ENCODE measurements at regions not wholly inside any gene's neighbourhood (a gene's known extent, or its start where the extent isn't known, plus 50 kb on each side); places are given as distances from the start of the nearest gene placed in this dataset.

DNA sequence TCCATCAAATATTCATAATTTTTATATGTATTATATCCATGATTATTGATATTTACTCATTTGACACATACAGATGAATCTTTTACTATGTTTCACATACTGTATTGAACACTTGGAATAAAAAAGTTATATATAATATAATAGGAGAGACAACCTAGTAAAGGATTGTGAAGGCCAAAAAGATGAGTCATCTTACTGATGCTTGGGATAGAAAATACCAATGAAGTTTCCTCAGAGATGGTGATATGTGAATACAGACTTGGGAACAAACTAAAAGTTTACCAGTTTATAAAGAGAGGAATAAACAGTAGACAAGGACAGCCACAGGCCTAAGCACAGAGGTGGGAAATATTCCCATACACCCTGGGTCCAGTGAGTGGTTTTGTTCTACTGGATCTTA is 743.9 kb upstream of the FLRT2 start:
- no peak for DNase-seq

DNA sequence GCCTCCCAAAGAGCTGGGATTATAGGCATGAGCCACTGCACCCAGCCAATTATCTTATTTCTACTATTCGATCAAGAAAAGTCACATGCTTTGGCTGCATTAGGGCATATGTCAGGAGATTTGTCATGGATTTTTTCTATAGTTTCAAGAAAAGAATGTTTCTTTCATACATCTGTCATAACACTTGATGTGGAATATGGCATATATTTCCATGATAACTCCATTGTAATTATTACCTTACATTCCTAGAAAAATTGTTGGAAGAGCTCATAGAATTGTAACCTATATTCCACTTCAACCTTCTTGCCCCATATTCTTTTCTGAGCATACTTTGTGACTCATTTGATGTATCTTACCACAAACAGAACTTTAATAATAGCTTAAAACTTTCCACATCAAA is 740.9 kb upstream of the FLRT2 start:
- no peak for DNase-seq

DNA sequence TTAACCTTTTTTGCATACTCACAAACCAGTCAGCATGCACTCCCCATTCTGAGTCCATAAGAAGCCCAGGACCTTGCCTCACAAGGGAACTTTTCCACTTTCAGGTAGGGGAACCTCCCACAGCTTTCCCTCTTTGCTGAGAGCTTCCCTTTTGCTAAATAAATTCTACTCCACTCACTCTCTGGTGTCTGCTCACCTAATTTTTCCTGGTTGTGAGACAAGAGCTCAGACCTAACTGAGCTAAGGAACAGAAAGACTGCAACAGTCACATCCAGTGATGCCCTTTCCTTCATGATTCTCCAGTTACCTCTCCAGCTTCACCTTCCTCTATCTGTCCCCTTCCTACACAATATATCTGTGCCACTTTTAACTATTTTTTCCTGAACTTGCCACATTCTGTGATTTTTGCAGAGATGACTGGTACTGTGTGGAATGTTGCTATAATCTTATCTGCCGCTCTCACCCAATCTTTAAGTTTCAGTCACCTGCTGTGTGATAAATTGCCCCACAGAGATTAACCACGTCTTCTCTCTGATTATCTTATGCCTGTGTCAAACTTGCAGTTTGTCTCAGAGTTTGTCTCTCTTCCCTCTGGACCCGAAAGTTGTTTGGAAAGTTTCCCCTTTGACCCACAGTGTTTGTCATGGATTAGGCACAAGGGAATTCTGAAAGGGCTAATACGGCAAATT is 737.1 kb upstream of the FLRT2 start:
- DNase-seq, result no peak

DNA sequence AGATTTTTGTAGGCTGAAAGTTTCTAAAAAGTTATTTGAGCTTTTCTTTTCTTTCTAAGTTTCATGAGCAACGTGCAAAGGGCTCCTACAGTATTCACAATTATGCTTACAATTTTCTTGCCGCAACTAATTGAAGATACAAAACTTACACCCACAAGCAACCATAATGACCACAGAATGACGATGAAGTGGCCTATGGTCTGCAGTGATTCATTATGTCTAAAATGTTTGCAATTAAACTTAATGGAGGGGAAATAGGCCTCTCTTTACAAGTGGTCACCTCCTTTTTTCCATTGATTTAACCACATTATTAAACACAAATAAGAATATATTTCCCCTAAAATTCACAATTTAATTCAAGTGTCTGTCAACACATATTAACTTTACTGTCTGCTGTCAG is 732.6 kb upstream of the FLRT2 start:
- DNase-seq, result no peak

DNA sequence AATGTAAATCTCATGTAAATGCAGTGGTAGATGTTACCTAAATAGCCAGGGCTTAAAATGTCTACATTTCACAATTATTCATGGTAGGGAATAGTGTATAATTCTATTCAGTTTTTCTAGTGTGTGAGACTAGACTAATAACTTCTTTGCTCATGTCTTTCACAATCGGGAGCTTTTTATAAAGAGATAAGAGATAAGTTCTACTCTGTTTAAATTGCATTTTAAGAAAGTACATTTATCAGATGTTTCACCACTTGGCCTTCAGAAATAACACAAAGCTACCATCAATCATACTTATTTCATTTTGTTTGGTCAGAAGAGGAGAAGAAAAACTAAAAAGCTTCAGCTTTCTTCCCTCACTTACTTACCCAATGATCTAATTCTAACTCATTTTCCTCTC is 725.5 kb upstream of the FLRT2 start:
- DNase-seq, result no peak

DNA sequence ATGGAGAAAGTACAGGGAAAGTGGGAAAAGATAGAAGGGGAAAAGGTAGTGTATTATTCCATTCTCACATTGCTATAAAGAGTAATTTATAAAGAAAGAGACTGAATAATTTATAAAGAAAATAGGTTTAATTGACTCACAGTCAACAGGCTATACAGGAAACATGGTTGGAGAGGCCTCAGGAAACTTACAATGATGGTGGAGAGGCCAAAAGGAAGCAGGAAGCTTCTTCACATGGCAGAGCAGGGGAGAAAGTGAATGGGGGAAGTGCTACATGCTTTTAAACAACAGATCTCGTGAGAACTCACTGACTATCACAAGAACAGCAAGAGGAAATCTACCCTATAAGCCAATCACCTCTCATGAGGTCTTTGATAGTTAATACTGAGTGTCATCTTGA is 725.0 kb upstream of the FLRT2 start:
- no peak for DNase-seq

DNA sequence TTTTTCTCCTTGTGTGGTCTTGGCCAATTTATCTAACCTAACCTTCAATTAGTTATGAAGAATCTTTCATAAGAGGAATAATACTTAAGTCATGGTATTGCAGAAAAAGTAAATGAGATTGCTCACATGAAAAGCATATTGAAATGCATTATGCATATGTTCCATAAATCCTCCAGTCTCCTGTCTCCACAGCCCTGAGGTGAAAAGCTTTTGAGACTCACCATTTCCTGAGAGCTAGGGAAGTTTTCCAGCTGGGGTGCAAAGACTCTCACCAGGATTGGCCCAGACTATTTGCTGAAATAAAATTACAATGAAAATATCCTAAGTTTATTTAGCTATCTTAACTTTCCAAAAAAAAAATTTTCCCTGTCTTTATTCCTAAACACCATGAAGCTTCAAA is 723.8 kb upstream of the FLRT2 start:
- no peak for DNase-seq

DNA sequence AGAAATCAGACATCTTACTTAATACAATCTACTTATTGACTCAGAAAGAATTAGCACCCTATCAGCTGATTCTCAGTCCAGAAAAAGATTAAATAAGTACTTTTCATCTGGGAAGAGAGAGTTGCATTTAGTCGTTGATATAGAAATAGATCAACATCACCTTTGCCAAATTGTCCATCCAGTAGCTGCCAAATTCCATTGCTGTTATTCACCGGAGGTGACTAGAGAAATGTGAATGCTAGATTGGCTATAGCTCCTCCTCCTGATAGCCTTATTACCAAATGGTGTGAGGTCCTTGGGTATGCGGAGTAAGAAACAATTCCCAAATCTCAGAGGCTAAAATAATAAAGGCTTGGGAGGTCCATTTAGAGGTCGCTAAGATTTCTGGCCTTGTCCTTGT is 723.3 kb upstream of the FLRT2 start:
- DNase-seq, result no peak

DNA sequence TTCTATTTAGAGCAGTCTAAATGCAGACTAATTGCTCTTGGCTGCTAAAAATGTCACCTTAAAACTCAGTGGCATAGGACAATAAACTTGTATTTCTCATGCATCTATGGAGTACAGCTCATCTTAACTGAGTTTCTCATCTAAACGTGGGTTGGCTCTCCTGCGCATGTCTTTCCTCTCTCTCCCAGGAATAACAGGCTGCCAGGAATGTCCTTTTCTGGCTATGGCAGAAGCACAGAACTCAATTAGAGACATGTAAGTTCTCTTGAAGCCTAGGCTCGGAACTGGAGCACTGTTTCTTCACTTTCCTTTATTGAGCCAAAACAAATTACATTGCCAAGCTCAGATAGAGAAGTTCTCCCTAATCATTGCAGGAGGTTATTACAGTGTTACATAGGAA is 722.3 kb upstream of the FLRT2 start:
- DNase-seq, result no peak

DNA sequence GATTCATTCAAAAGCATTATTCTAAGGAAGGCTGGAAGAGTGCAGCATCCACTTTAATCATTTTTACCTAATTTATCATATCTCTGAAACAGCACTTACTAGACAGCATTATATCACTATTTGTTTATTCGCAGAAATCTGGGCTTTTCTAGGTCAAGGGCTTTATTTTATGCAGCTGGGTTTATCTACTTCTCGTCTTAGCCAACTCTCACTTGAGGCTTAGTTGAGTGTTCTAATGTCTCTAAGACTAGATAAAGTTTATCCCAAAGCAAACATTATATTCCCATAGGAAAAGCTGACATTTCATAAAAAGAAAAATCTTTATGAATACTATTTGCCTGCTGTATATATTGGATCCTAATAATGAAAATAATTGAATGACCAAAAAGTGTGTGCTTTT is 720.8 kb upstream of the FLRT2 start:
- no peak for DNase-seq

DNA sequence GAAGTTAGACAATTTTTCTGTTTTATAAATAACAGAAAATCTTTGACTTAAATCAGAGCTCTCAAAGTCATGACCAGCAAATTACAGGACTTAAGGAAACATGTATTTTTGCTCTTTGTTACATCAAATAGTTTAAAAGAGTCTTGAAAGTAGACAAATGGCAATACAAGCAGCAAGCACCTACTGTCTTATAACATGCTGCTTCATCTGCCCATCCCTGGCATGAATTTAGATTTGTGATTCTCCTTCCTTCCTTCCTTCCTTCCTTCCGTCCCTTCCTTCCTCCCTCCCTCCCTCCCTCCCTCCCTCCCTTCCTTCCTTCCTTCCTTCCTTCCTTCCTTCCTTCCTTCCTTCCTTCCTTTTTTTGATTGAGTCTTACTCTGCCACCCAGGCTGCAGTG is 715.6 kb upstream of the FLRT2 start:
- no peak for DNase-seq

DNA sequence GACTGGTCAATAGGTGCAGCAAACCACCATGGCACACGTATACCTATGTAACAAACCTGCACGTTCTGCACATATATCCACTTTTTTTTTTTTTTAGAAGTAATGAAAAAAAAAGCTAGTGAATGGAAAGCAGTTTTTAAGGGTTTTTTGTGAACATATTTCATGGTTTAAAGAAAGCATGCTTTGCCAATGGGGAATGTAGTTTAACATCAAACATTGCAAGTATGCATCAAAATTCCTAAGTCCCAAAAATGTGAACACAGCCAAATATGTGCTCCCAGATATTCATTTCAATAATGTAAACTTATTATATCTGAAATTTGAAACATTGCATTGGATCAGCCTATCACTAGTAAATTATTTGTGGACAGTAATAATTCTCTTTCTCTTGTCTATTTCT is 710.4 kb upstream of the FLRT2 start:
- DNase-seq, result no peak

DNA sequence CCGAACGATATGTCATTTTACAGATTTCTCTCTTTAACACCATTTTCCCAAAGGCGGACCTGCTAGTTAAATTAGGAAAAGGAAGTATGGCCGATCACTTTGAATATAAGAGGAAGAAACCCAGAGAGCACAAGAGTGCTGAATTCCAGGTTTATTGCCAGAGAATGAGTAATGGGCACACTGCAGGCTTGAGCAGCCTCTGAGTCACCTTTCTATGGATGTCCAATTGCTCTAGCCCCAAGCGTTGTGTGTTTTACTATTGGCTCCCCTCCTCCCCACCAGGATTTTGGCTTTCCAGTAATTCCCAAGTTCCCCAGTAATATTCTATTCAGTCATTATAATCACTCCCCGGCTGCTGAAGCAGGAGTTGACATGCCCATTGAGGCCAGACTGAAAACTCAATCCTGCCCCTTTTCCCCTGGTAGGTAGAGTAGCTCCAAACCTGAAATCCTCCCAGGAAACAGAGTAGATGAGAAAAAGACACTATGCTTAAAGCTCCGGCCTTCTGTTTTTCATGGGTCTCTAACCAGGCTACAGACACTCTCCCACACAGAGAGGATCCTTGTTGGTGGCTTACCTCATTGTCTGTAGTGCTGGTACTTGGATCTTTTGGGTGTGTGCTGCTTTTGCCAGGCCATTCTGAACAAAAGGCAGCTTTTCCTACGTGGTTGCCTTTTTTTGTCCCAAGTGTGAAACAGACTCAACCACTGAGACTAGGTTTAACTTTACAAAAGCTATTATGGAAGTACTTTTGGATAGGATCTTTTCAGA is 704.3 kb upstream of the FLRT2 start:
- DNase-seq, result no peak

DNA sequence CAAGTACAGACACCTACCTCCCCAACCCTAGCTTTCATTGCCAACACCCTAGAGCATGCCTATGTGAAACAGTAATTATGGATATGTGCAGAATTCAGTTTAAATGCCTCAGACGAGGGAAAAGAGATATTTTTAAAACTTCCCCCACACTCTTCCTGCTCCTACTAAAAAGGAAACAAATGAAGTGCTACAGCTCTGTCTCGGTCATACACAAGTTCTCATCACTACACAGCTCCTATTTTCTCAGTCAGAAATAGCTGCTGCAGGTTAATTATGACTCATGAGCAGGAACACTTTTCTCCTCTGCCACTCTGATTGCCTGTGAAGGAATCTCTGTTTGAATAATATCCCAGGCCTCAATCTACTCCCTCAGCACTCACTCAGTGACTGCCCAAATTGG is 703.6 kb upstream of the FLRT2 start:
- DNase-seq, result no peak

DNA sequence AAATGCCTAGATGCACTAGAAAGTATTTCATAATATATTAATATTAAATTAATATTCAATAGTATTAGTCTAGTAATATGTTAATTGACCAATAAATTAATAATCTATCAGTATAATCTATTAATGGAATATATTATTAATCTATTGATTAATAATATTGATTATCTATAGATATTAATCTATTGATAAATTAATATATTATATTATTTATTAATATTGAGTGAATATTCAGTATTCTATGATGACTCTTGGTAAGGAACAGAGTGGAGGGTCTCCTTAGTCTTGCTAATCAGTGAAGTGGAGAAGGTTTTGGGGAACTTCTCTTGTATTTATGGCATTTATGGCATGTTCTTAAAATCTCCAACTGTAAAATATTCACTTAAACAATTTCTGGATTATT is 679.3 kb upstream of the FLRT2 start:
- no peak for DNase-seq

DNA sequence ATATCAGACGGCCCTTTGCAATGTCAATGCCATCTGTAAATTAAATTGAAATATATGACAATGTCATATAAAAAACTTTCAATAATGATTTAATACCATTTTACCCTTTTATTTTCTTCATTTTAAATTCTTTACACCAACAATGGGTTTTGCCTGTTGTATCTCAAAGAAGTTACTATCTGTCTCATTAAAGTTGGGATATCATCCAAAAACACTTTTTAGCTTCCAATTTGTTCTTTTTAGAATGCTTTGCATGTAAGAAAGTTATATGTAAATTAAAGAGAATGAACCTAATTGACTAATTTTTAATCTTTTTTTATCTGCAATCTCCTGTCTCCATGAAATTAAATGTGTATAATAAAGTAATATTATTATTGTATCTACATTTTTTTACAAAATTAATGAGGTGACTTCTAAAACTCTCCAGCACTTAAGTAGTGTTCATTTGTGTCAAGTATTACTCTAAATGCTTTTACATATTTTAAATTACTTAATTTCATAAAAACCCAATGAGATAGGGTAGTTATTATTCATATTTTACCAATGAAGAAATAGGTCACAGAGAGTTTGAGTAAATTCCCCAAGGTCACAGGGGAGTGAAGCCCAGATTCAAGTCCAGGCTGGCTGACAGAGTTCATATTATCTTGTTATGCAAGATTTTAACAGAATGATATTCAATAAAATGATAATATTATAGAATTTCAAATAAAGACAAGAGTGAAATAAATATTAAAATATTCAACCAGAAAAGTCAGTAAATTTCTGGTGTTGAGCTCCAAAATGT is 673.0 kb upstream of the FLRT2 start:
- no peak for DNase-seq

DNA sequence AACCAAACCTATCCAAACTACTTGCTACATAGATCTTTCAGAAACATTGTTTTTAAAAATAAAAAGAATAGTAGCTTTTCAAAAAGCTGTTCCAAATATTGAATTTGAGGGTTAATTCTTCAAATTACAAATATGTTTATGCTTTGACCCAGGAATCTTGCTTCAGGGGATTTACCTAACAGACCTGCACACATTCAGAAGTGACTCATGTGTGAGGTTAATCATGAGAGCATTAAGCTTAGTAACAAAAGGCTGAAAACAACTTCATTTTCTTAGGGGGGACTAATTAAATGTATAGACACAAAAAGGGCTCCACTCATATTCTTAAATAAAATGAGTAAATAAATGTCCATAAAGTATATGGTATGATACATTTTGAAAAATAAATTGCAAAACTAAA is 672.4 kb upstream of the FLRT2 start:
- DNase-seq, result no peak

DNA sequence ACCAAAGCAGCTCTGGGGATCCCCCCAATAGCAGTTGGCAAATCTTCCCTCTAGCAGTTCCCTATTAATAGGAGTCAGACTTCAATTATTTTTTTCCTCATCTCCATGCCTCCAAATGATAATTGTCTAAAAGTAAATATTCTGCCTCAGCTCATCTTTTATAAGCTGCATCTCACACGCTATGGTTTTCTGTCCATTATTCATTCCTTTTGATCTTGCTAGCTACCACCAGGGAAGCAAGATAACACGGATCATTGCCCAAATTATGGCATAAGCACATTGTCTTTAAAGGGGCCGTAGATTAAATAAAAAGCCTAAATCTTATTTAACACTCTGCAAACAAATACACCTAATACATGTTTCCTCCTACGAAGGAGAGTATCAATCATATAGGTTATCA is 670.8 kb upstream of the FLRT2 start:
- no peak for DNase-seq

DNA sequence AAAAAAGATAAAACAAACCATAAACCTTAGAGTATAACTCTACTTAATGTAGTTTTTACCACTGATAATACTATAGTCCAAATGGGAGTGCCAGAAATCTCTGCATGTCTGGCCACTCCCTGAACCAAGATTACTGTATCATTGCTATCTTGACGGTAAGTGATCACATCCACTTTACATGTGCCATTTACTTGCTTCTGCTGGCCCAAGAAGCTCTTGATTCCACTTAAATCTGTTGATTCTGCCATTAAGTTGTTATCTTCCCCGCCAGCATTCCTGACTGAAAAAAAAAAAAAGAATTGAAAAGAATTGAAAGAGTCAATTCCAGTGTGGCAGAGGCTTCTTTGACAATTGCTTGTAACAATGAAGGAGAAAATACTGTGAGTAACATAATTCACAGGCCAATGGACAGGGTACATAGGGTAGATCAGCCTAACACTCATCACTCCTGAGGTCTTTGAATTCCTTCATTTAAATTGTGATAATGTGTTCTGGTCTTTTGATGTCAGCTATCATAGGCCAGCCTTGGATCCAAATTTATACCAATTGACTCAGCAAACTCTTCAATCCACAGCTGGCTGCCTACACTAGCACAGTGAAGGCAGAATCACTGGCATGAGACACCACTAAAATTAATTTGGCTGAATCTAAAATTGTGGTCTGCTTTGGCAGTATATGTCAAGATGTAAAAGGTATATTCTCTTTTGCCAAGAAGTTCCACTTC is 665.2 kb upstream of the FLRT2 start:
- DNase-seq, result no peak

DNA sequence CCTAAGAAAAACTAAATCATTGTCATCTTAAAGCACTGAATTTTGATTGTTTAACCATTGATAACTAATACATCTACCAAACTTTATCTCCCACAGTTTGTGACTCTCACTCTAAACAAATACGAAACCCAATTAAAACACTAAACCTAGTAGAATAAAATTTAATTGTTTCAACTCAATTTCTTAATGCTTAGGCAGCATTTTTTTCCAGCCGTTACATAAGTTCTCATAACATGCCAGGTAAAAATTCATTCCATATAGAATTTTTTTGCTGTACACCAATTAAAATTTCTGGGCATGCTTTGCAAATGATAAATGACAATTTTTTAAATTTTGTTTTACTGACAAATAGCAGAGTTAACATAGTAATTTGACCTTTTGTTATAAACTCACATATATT is 658.2 kb upstream of the FLRT2 start:
- no peak for DNase-seq

DNA sequence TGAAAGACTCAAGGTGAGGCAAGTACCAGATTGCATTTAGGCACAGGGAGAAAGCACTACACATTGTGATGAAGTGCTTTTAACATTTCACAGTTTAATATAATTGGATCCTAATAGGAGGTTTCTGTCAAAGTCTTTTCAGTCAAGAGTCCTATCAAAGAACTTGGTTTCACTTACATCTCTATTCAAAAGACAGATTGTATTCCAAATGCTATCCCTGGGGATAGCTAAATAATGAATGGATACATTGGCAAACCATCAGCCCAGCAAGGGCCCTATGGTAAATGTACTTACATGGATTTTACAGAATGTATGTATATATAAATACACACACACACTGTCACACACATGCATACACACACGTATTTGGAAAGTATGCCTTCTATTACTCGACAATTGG is 655.5 kb upstream of the FLRT2 start:
- no peak for DNase-seq

DNA sequence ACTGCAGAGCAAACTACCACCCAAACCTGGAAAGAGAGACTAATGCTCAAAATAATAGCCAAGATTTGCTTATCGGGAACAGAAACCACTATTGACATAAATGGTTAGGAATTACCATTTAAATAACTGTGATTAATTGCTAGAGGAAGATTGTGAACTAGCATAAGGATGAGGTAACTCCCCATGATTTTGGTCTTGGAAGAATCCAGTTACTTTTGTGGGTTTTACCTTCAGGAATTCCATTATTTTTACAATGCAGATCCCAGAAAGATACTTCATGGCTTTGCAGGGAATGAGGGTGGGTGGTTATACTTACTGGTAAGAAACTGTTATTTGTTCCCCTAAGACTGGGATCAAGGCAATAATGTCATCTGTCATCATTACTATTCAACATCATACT is 652.9 kb upstream of the FLRT2 start:
- no peak for DNase-seq

DNA sequence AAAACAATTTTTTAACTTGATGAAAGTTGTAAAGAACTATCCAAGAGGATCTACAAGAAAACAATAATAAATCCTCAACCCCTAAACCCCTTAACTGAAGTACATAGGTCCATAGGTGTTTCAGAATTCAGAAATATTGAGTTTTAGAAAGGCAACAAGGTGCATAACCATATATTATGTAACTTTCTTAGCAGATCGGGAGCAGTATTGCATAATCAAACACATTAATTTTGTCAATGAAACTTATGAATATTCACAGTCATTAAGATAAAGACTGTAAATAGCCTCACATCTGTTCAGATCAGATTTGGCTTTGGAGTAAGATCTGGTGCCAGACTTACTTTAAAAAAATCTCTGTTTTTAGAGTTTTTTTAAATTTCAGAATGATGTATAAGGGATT is 647.1 kb upstream of the FLRT2 start:
- no peak for DNase-seq
